SHP77 (cell line): ENCODE measurements at regions not wholly inside any gene's neighbourhood (a gene's known extent, or its start where the extent isn't known, plus 50 kb on each side); places are given as distances from the start of the nearest gene placed in this dataset.

Experiments used
- DNase-seq, 2 experiments: peaks; one replicate each; lab custom pipeline; 2025; lab: John Stamatoyannopoulos, UW

DNA sequence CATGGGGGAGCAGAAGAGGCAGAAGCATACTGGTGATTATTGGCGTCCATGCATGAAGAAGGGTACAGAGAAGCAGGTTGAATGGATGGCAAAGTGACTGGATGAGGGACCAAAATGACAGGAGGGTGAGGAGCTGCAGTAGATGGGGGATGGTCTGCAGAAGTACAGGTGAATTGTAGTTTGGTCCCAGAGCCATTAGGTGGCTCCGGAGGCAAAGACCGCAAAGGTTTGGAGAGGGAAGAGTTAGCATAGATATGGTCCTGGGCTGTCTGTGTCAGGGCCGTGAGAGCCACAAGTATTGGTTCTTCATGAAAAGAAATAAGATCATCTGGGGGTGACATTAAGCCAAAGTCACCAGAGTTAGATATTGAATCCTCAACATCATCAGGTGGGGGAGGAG lies 59.0 kb upstream of the ZNF726 start:
- DNase-seq: peak in 1 of 2 experiments; percentile 19

DNA sequence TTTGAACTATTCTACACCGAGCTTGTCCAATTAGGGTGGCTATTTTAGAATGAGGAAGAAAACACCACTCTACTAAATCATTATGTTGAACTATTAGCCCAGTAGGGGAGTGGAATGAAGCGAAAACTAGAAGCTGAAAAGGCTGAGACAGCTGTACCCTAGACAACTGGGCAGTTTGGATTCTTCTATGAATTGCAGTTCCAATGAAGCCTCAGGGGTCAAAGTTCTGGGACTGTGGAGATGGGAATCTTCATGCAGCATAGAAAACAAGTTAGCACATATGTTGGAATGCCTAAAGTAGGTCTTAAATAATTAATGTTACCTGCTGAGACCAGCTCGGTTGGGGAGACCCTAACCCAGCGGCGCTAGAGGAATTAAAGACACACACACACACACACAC lies 62.7 kb upstream of the ZNF726 start:
- DNase-seq: no peak

DNA sequence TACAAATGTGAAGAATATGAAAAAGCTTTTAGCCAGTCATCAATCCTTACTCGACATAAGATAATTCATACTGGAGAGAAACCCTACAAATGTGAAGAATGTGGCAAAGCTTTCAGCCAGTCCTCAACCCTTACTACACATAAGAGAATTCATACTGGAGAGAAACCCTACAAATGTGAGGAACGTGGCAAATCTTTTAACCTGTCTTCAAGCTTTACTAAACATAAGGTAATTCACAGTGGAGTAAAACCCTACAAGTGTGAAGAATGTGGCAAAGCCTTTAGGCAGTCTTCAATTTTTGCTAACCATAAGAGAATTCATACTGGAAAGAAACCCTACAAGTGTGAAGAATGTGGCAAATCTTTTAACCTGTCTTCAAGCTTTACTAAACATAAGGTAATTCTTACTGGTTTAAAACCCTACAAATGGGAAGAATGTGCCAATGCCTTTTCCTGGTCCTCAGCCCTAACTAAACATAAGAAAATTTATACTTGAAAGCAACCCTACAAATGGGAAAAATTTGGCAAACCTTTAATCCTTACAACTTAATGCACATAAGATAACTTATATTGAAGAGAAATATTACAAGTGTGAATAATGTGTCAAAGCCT lies 74.1 kb upstream of the ZNF681 start:
- DNase-seq: no peak

GRCh38 chr19:23823952-23824389 lies 65.3 kb upstream of the ZNF681 start:
- DNase-seq: peak; percentile 19 to 36

- no peak for DNase-seq
Observed at GRCh38 chr19:23822735-23823134, 64.0 kb upstream of the ZNF681 start.

GRCh38 chr19:23817519-23817918 lies 58.8 kb upstream of the ZNF681 start:
- peak; percentile 5 to 18 for DNase-seq

GRCh38 chr19:23810496-23810895 lies 51.8 kb upstream of the ZNF681 start:
- no peak for DNase-seq
